GM13976 (cell line): ENCODE measurements at regions not wholly inside any gene's neighbourhood (a gene's known extent, or its start where the extent isn't known, plus 50 kb on each side); places are given as distances from the start of the nearest gene placed in this dataset.

Source experiments
- DNase-seq: peaks from one replicate; pipeline ENCODE4 v3.0.0; 2012; ENCODE audit warnings: low spot score
- in situ Hi-C: fragments of 300-500 bp; cut with MboI; formaldehyde crosslinking; loops from one replicate; pipeline ENCODE4 v1.12.0; 2022; ENCODE audit warnings: low sequenced_read_pairs, mixed read lengths, inconsistent platforms; ENCODE audit not compliant: unreplicated experiment
- TF ChIP-seq, protein P1 (sequence below): IDR thresholded peaks from 2 replicates; pipeline ENCODE4 v1.5.1; 2012; ENCODE audit warnings: borderline replicate concordance, mild to moderate bottlenecking; ENCODE audit not compliant: insufficient read depth; ENCODE audit errors: extremely low read depth, missing control alignments, control extremely low read depth

GRCh38 chr18:34976899-34977837, 64.0 kb upstream of the MAPRE2 start:
- TF ChIP-seq, protein P1, sequence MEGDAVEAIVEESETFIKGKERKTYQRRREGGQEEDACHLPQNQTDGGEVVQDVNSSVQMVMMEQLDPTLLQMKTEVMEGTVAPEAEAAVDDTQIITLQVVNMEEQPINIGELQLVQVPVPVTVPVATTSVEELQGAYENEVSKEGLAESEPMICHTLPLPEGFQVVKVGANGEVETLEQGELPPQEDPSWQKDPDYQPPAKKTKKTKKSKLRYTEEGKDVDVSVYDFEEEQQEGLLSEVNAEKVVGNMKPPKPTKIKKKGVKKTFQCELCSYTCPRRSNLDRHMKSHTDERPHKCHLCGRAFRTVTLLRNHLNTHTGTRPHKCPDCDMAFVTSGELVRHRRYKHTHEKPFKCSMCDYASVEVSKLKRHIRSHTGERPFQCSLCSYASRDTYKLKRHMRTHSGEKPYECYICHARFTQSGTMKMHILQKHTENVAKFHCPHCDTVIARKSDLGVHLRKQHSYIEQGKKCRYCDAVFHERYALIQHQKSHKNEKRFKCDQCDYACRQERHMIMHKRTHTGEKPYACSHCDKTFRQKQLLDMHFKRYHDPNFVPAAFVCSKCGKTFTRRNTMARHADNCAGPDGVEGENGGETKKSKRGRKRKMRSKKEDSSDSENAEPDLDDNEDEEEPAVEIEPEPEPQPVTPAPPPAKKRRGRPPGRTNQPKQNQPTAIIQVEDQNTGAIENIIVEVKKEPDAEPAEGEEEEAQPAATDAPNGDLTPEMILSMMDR, result no peak
- in situ Hi-C loops, result no loop called here
- DNase-seq, result peak; percentile 76

DNA sequence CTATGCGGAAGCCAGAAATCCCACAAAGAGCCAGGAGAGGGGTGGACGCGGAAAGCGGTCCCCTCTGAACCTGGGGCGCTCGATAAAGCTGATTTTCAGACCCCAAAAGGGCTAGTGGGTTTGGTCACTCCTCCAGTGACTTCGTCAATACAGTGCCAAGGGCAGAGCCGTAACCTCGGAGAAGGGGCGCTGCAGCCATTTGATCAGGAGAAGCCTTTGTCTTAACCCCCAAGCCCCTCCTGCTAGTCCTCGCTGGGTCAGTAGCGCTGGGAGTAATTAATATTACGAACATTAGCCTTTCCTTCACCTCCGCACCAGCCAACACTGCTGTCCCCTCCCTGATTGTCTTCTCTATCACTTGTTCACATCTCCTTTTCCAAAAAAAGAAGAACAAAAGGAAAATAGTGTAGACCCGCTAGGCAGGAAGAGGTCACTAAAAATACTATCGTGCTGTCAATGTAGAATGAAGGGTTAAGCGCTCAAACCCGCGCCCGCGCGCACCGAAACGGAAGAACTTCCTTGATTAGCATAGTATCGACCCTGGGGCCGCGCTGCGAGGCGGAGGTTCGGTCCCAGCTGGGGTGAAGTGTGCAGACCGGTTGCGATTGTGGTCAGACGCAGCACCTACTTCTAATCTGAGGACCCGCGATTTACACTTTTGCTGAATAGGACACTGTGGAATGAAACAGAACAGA, 63.2 kb upstream of the MAPRE2 start:
- DNase-seq, result peak; percentile 27
- in situ Hi-C loops, result no loop called here
- TF ChIP-seq, protein P1, result no peak

- in situ Hi-C loops, result no loop called here
- DNase-seq, result no peak
- TF ChIP-seq, protein P1, result no peak
Measured at GRCh38 chr18:34978533-34978893, 62.7 kb upstream of the MAPRE2 start.

DNA sequence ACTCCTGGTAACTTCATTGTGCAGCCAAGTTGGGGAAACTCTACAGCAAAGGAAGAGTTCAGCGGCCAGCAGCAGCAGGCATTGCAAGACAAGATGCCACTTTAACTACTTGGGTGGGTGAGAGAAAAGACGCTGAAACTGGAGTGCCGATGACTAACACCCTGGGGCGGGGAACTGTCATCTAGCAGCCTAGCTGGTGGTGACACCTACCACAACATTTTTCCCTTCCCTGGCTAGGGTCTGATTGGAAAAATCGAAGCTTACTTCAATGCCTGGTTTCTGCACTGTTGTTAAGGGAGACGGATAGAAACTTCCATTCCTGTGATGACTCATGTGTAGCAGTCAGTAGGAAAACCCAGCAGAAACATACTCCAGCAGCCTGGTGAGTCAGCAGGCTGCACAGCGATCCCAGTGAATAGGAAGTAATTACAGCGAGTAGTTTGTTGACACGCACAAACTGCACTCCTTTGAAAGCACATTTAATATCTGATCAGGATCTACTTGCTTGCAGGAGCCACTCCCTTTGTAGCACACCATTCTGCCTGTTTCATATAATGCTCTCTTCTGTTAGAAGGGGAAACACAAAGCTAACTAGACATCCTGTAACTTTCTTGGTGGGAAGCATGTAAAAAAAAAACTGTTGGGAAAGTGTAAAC, 62.1 kb upstream of the MAPRE2 start:
- DNase-seq, result peak; percentile 26
- in situ Hi-C loops, result no loop called here
- TF ChIP-seq, protein P1, result no peak

DNA sequence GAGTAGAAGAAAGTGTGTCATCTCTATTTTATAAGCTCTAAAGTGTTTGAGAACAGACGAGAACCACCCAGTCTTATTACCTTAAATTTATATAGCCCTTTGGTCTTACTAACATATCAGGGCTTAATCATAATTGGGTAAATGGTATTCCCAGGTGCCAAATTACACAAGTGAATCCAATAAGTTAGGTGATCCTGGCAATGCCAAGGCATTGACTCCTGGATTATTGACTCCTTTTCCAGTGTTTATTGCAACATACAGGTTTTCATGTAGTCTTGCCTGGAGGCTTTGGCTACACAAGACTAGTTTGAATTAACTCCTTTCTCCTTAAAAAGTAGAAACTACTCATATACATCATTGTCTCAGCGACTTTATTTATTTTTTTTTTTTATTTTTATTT, 59.7 kb upstream of the MAPRE2 start:
- TF ChIP-seq, protein P1, result no peak
- in situ Hi-C loops, result no loop called here
- DNase-seq, result no peak

GRCh38 chr18:34985963-34986362, 55.2 kb upstream of the MAPRE2 start:
- in situ Hi-C loops, result no loop called here
- TF ChIP-seq, protein P1, result no peak
- no peak for DNase-seq
